ENCODE measurements at regions not wholly inside any gene's neighbourhood (a gene's known extent, or its start where the extent isn't known, plus 50 kb on each side); places are given as distances from the start of the nearest gene placed in this dataset.

- H3K27ac ChIP-seq (ENCODE audit: low read length), result no peak overlapping the region
- no peak overlapping the region for H3K4me2 ChIP-seq (ENCODE audit: low read depth, low read length)
- no peaks in the 10 kb centered on the region for H3K36me3 ChIP-seq (replicated peaks; ENCODE audit: insufficient read depth, low read length)
- H3K9me2 ChIP-seq (replicated peaks; ENCODE audit: insufficient read depth, low read length), result no peaks in the 10 kb centered on the region
- DNase-seq, result no peak
- no peaks in the 10 kb centered on the region for H3K4me1 ChIP-seq (ENCODE audit: low read length)
- no peak overlapping the region for H2AFZ ChIP-seq (ENCODE audit: low read length)
- no peaks in the 10 kb centered on the region for H4K20me1 ChIP-seq (ENCODE audit: insufficient read depth, low read length)
- no peak for TF ChIP-seq EZH2phosphoT487 (IDR thresholded peaks at IDR 0.05; ENCODE audit: low read length)
- TF ChIP-seq CTCF (IDR thresholded peaks at IDR 0.05; ENCODE audit: low read length), result no peak
- no peak for TF ChIP-seq EZH2 (optimal IDR thresholded peaks at IDR 0.05; ENCODE audit: low read depth, low read length)
- H3K9ac ChIP-seq (ENCODE audit: low read length), result no peak overlapping the region
- no peaks in the 10 kb centered on the region for H3K9me3 ChIP-seq (replicated peaks; ENCODE audit: insufficient read depth, low read length)
- H3K4me3 ChIP-seq (ENCODE audit: low read length), result no peak overlapping the region
- no peaks in the 10 kb centered on the region for H3K79me2 ChIP-seq (ENCODE audit: low read length)
- no peaks in the 10 kb centered on the region for H3F3A ChIP-seq (ENCODE audit: insufficient read depth, low read length)
- H3K27me3 ChIP-seq (replicated peaks; ENCODE audit: insufficient read depth, low read length), result no peaks in the 10 kb centered on the region
Measured at GRCh38 chr2:150946831-150947230, 314.8 kb downstream of the RBM43 start.

- Histone ChIP-seq H3K9me3 (replicated peaks; ENCODE audit: insufficient read depth, low read length) (no peaks in the 10 kb centered on the region), H3K4me1 (ENCODE audit: low read length) (no peaks in the 10 kb centered on the region)
- TF ChIP-seq EZH2 (optimal IDR thresholded peaks at IDR 0.05; ENCODE audit: low read depth, low read length) (no peak), EZH2phosphoT487 (IDR thresholded peaks at IDR 0.05; ENCODE audit: low read length) (no peak), CTCF (IDR thresholded peaks at IDR 0.05; ENCODE audit: low read length) (no peak)
Measured at GRCh38 chr2:150944315-150944714, 317.3 kb downstream of the RBM43 start.

GRCh38 chr2:150939087-150939486 is 322.6 kb downstream of the RBM43 start:
- H3K36me3 ChIP-seq (replicated peaks; ENCODE audit: insufficient read depth, low read length), result no peaks in the 10 kb centered on the region
- H2AFZ ChIP-seq (ENCODE audit: low read length), result no peak overlapping the region
- no peaks in the 10 kb centered on the region for H3K9me3 ChIP-seq (replicated peaks; ENCODE audit: insufficient read depth, low read length)
- no peaks in the 10 kb centered on the region for H3F3A ChIP-seq (ENCODE audit: insufficient read depth, low read length)
- H3K79me2 ChIP-seq (ENCODE audit: low read length), result no peaks in the 10 kb centered on the region
- H3K4me2 ChIP-seq (ENCODE audit: low read depth, low read length), result no peak overlapping the region
- no peak overlapping the region for H3K27ac ChIP-seq (ENCODE audit: low read length)
- no peak overlapping the region for H3K4me3 ChIP-seq (ENCODE audit: low read length)
- H3K9ac ChIP-seq (ENCODE audit: low read length), result no peak overlapping the region
- no peaks in the 10 kb centered on the region for H3K4me1 ChIP-seq (ENCODE audit: low read length)
- DNase-seq, result no peak
- H4K20me1 ChIP-seq (ENCODE audit: insufficient read depth, low read length), result no peaks in the 10 kb centered on the region
- H3K27me3 ChIP-seq (replicated peaks; ENCODE audit: insufficient read depth, low read length), result no peaks in the 10 kb centered on the region
- H3K9me2 ChIP-seq (replicated peaks; ENCODE audit: insufficient read depth, low read length), result no peaks in the 10 kb centered on the region
- TF ChIP-seq EZH2 (optimal IDR thresholded peaks at IDR 0.05; ENCODE audit: low read depth, low read length) (no peak), CTCF (IDR thresholded peaks at IDR 0.05; ENCODE audit: low read length) (no peak), EZH2phosphoT487 (IDR thresholded peaks at IDR 0.05; ENCODE audit: low read length) (no peak)

More at GRCh38 chr2:150944315-150944714, 317.3 kb downstream of the RBM43 start:
- Histone ChIP-seq H3K27me3 (replicated peaks; ENCODE audit: insufficient read depth, low read length) (no peaks in the 10 kb centered on the region), H2AFZ (ENCODE audit: low read length) (no peak overlapping the region), H3K4me3 (ENCODE audit: low read length) (no peak overlapping the region), H3K4me2 (ENCODE audit: low read depth, low read length) (no peak overlapping the region), H3K9ac (ENCODE audit: low read length) (no peak overlapping the region), H3K36me3 (replicated peaks; ENCODE audit: insufficient read depth, low read length) (no peaks in the 10 kb centered on the region), H3K79me2 (ENCODE audit: low read length) (no peaks in the 10 kb centered on the region), H3F3A (ENCODE audit: insufficient read depth, low read length) (no peaks in the 10 kb centered on the region), H3K27ac (ENCODE audit: low read length) (no peak overlapping the region), H3K9me2 (replicated peaks; ENCODE audit: insufficient read depth, low read length) (no peaks in the 10 kb centered on the region), H4K20me1 (ENCODE audit: insufficient read depth, low read length) (no peaks in the 10 kb centered on the region)
- DNase-seq, result no peak
